Thoracic aorta (tissue), 2 donors: ENCODE measurements at regions not wholly inside any gene's neighbourhood (a gene's known extent, or its start where the extent isn't known, plus 50 kb on each side); places are given as distances from the start of the nearest gene placed in this dataset.

Experiments used
- ATAC-seq: fragments of 150-250 bp; one replicate; pipeline ENCODE4 v1.8.0; 2017; ENCODE audit warnings: low read depth; ENCODE audit not compliant: insufficient number of reproducible peaks, low FRiP score
- DNase-seq: peaks from one replicate; pipeline ENCODE4 v3.0.0-alpha.2; 2020; ENCODE audit warnings: low spot score
- H3K27ac ChIP-seq, 2 donors: fragments of 200-600 bp; sonication (generic); 1 replicate in 1 of 2; 2 replicates in 1 of 2; pipeline ENCODE4 v1.5.1; 2016; ENCODE audit warnings: mild to moderate bottlenecking in 2 of 2, moderate library complexity in 2 of 2
- H3K27me3 ChIP-seq: fragments of 200-600 bp; sonication (generic); replicated peaks from 2 replicates; pipeline ENCODE4 v1.6.0; 2016; ENCODE audit warnings: mild to moderate bottlenecking; ENCODE audit not compliant: insufficient read depth
- H3K36me3 ChIP-seq: fragments of 200-600 bp; sonication (generic); one replicate; pipeline ENCODE4 v1.5.1; 2016
- H3K4me1 ChIP-seq, 2 donors: fragments of 200-600 bp; sonication (generic); 1 replicate in 1 of 2; 2 replicates in 1 of 2; pipeline versions ENCODE4 v1.5.1 to v1.6.0; 2016; ENCODE audit warnings: low read depth in 2 of 2, mild to moderate bottlenecking in 1 of 2; ENCODE audit not compliant: control insufficient read depth in 1 of 2
- H3K4me3 ChIP-seq: fragments of 200-600 bp; sonication (generic); 2 replicates; pipeline ENCODE4 v1.5.1; 2016; ENCODE audit warnings: mild to moderate bottlenecking
- H3K9me3 ChIP-seq: fragments of 200-600 bp; sonication (generic); 2 replicates; pipeline ENCODE4 v1.5.1; 2016
- TF ChIP-seq, protein P1 (sequence below): fragments of 200-600 bp; sonication (generic); IDR thresholded peaks from one replicate; pipeline ENCODE4 v1.5.1; 2019; ENCODE audit warnings: antibody characterized with exemption

- ATAC-seq = no peak
- H3K36me3 ChIP-seq = no peaks in the 10 kb centered on the region
- no peaks in the 10 kb centered on the region for H3K9me3 ChIP-seq
- TF ChIP-seq, protein P1, sequence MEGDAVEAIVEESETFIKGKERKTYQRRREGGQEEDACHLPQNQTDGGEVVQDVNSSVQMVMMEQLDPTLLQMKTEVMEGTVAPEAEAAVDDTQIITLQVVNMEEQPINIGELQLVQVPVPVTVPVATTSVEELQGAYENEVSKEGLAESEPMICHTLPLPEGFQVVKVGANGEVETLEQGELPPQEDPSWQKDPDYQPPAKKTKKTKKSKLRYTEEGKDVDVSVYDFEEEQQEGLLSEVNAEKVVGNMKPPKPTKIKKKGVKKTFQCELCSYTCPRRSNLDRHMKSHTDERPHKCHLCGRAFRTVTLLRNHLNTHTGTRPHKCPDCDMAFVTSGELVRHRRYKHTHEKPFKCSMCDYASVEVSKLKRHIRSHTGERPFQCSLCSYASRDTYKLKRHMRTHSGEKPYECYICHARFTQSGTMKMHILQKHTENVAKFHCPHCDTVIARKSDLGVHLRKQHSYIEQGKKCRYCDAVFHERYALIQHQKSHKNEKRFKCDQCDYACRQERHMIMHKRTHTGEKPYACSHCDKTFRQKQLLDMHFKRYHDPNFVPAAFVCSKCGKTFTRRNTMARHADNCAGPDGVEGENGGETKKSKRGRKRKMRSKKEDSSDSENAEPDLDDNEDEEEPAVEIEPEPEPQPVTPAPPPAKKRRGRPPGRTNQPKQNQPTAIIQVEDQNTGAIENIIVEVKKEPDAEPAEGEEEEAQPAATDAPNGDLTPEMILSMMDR = no peak
- peaks cover 0 to 7% of the 10 kb centered on the region in 2 donors for H3K4me1 ChIP-seq
- no peak overlapping the region for H3K4me3 ChIP-seq
- H3K27ac ChIP-seq = no peak overlapping the region
- H3K27me3 ChIP-seq = no peaks in the 10 kb centered on the region
- no peak for DNase-seq
Observed at GRCh38 chr5:42235241-42235640, 188.0 kb upstream of the GHR start.

DNA sequence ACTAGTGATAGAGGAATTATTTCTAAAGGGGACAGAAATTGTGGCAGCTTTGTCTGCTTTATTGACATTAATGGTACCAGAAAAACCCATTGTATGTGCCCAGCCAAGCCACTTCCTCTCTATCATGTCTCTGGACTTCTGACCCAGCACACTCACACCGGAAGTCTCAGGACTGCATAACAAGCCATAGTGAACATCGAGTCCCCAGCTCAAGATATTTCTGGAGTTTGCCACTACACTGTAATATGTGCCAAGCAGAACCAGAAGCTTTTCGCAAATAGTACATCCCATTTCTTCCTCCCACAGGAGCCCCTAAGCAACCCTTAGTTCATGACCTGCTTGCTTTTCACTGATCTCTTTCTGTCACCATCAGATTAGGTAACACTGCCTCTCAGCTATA is 187.4 kb upstream of the GHR start:
- DNase-seq (no peak), ATAC-seq (no peak)
- TF ChIP-seq, protein P1 = no peak
- H3K9me3 ChIP-seq = no peaks in the 10 kb centered on the region
- peaks cover 0 to 7% of the 10 kb centered on the region in 2 donors for H3K4me1 ChIP-seq
- no peaks in the 10 kb centered on the region for H3K27me3 ChIP-seq
- no peaks in the 10 kb centered on the region for H3K36me3 ChIP-seq
- no peak overlapping the region for H3K4me3 ChIP-seq
- no peak overlapping the region for H3K27ac ChIP-seq

DNA sequence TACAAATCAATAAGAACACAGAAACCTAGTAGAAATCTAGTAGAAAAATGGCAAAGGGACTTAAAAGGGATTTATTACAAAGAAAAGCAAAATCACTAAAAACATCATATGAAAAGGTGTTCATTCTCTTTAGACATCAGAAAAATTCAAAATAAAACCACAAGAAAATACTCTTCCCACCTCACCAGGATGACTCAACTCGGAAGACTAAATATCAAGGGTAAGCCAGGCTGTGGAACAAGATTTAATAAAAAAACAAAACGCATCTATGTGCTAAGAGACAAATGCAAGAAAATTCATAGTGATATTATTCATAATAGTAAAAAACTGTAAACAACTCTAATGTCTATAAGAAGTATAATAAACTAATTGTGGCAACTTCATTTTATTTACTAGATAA is 181.6 kb upstream of the GHR start:
- no peak overlapping the region for H3K4me3 ChIP-seq
- no peaks in the 10 kb centered on the region for H3K4me1 ChIP-seq
- ATAC-seq (no peak), DNase-seq (no peak)
- H3K9me3 ChIP-seq = no peaks in the 10 kb centered on the region
- TF ChIP-seq, protein P1 = no peak
- H3K27ac ChIP-seq = no peak overlapping the region
- H3K27me3 ChIP-seq = no peaks in the 10 kb centered on the region
- no peaks in the 10 kb centered on the region for H3K36me3 ChIP-seq

- Histone ChIP-seq H3K27ac (no peak overlapping the region), H3K4me1 (no peaks in the 10 kb centered on the region), H3K9me3 (no peaks in the 10 kb centered on the region), H3K36me3 (no peaks in the 10 kb centered on the region), H3K27me3 (no peaks in the 10 kb centered on the region), H3K4me3 (no peak overlapping the region)
- TF ChIP-seq, protein P1 = no peak
- DNase-seq = no peak
- ATAC-seq = no peak
Observed at GRCh38 chr5:42242210-42242609, 181.0 kb upstream of the GHR start.

GRCh38 chr5:42242881-42243485 is 180.3 kb upstream of the GHR start:
- Histone ChIP-seq H3K36me3 (no peaks in the 10 kb centered on the region), H3K4me3 (no peak overlapping the region), H3K27me3 (no peaks in the 10 kb centered on the region), H3K9me3 (no peaks in the 10 kb centered on the region), H3K4me1 (no peaks in the 10 kb centered on the region), H3K27ac (no peak overlapping the region)
- DNase-seq (no peak), ATAC-seq (no peak)
- TF ChIP-seq, protein P1 = no peak
